Effector memory CD8-positive, alpha-beta T cell (primary cell): ENCODE measurements at regions not wholly inside any gene's neighbourhood (a gene's known extent, or its start where the extent isn't known, plus 50 kb on each side); places are given as distances from the start of the nearest gene placed in this dataset.
A peak's percentile ranks its signal among the peaks of the same experiment; 100 is the strongest.
"Not testable (repeated sequence)": the region's sequence is repeated elsewhere in the genome, so short reads cannot be mapped to it uniquely, and the experiment has no call there.

Experiments
- ATAC-seq: fragments of 150-1000 bp; cut with Tn5 transposase; replicated peaks from 2 replicates; pipeline ENCODE4 v1.10.0; 2021; ENCODE audit warnings: mild to moderate bottlenecking, moderate library complexity
- DNase-seq, 3 experiments: peaks; one replicate each; pipeline ENCODE4 v3.0.0; 2021
- H3K27ac Mint-ChIP-seq, 2 donors: one replicate each; pipeline ENCODE4 v1.8.0; 2022; ENCODE audit warnings: mild to moderate bottlenecking in 2 of 2, mixed read lengths in 2 of 2, moderate library complexity in 2 of 2
- H3K27me3 Mint-ChIP-seq, 2 donors: one replicate each; pipeline ENCODE4 v1.8.0; 2022; ENCODE audit warnings: mixed read lengths in 2 of 2
- H3K36me3 Mint-ChIP-seq: one replicate; pipeline ENCODE4 v1.8.0; 2022; ENCODE audit warnings: mild to moderate bottlenecking, moderate library complexity, mixed read lengths; ENCODE audit not compliant: insufficient read depth
- H3K4me1 Mint-ChIP-seq, 2 donors: one replicate each; pipeline ENCODE4 v1.8.0; 2022; ENCODE audit warnings: low read depth in 2 of 2, mixed read lengths in 2 of 2
- H3K4me3 Mint-ChIP-seq, 2 donors: one replicate each; pipeline ENCODE4 v1.8.0; 2022; ENCODE audit warnings: mild to moderate bottlenecking in 2 of 2, mixed read lengths in 2 of 2, moderate library complexity in 2 of 2
- H3K9me3 Mint-ChIP-seq, 2 donors: one replicate each; pipeline ENCODE4 v1.8.0; 2022; ENCODE audit warnings: mixed read lengths in 2 of 2

- peak overlapping the region in 1 of 2 donors; percentile 27 for H3K27ac Mint-ChIP-seq
- no peak overlapping the region for H3K4me3 Mint-ChIP-seq
- H3K9me3 Mint-ChIP-seq = peaks cover 0 to 6% of the 10 kb centered on the region in 2 donors
- ATAC-seq (no peak), DNase-seq (no peak)
- H3K36me3 Mint-ChIP-seq = peaks cover 4% of the 10 kb centered on the region
- peaks cover 6 to 7% of the 10 kb centered on the region in 2 donors for H3K27me3 Mint-ChIP-seq
- peaks cover 10% of the 10 kb centered on the region in 2 donors for H3K4me1 Mint-ChIP-seq
These were observed 313.5 kb downstream of the BRD1 start for GRCh38 chr22:49514211-49514610.

GRCh38 chr22:49513358-49513851, 314.3 kb downstream of the BRD1 start:
- peak overlapping the region in 1 of 2 donors; percentile 27 for H3K27ac Mint-ChIP-seq
- ATAC-seq (no peak), DNase-seq (no peak)
- H3K4me3 Mint-ChIP-seq = no peak overlapping the region
- H3K9me3 Mint-ChIP-seq = peaks cover 0 to 6% of the 10 kb centered on the region in 2 donors
- peaks cover 10% of the 10 kb centered on the region in 2 donors for H3K4me1 Mint-ChIP-seq
- H3K27me3 Mint-ChIP-seq = no peaks in the 10 kb centered on the region
- H3K36me3 Mint-ChIP-seq = peaks cover 4% of the 10 kb centered on the region

- ATAC-seq (no peak), DNase-seq (no peak)
- Mint-ChIP-seq H3K36me3 (peaks cover 4% of the 10 kb centered on the region), H3K9me3 (peaks cover 0 to 10% of the 10 kb centered on the region in 2 donors), H3K27me3 (no peaks in the 10 kb centered on the region), H3K4me3 (no peak overlapping the region), H3K27ac (peak overlapping the region; percentile 83 to 95), H3K4me1 (peaks cover 10% of the 10 kb centered on the region in 2 donors)
These were observed 315.0 kb downstream of the BRD1 start for GRCh38 chr22:49512487-49513165.

- Mint-ChIP-seq H3K9me3 (peaks cover 0 to 10% of the 10 kb centered on the region in 2 donors), H3K27ac (peak overlapping the region; percentile 92 to 95), H3K4me3 (peak overlapping the region in 1 of 2 donors; percentile 33), H3K4me1 (peaks cover 10% of the 10 kb centered on the region in 2 donors)
- ATAC-seq (peak; percentile 79), DNase-seq (peak in 2 of 3 experiments; percentile 3 to 5)
- H3K36me3 Mint-ChIP-seq, H3K27me3 Mint-ChIP-seq: not testable (repeated sequence)
These were observed 316.1 kb downstream of the BRD1 start for GRCh38 chr22:49511393-49512189.

GRCh38 chr22:49510718-49511117, 317.0 kb downstream of the BRD1 start:
- no peak for DNase-seq
- Mint-ChIP-seq H3K9me3 (peaks cover 0 to 10% of the 10 kb centered on the region in 2 donors), H3K36me3 (peaks cover 4% of the 10 kb centered on the region), H3K27ac (peak overlapping the region; percentile 92 to 95), H3K27me3 (no peaks in the 10 kb centered on the region), H3K4me1 (peaks cover 8 to 10% of the 10 kb centered on the region in 2 donors), H3K4me3 (no peak overlapping the region)
- no peak for ATAC-seq

GRCh38 chr22:49509016-49509415, 318.7 kb downstream of the BRD1 start:
- H3K4me1 Mint-ChIP-seq = peaks cover 5 to 10% of the 10 kb centered on the region in 2 donors
- H3K27ac Mint-ChIP-seq = no peak overlapping the region

GRCh38 chr22:49508561-49508960, 319.1 kb downstream of the BRD1 start:
- Mint-ChIP-seq H3K36me3 (peaks cover 4% of the 10 kb centered on the region), H3K27ac (no peak overlapping the region), H3K4me3 (no peak overlapping the region), H3K27me3 (no peaks in the 10 kb centered on the region), H3K9me3 (peaks cover 0 to 10% of the 10 kb centered on the region in 2 donors), H3K4me1 (peaks cover 5 to 10% of the 10 kb centered on the region in 2 donors)
- no peak for ATAC-seq
- no peak for DNase-seq

More at GRCh38 chr22:49509016-49509415, 318.7 kb downstream of the BRD1 start:
- Mint-ChIP-seq H3K27me3 (no peaks in the 10 kb centered on the region), H3K9me3 (peaks cover 0 to 10% of the 10 kb centered on the region in 2 donors), H3K4me3 (no peak overlapping the region), H3K36me3 (peaks cover 4% of the 10 kb centered on the region)
- ATAC-seq (no peak), DNase-seq (no peak)

- no peak for ATAC-seq
- Mint-ChIP-seq H3K36me3 (peaks cover 4% of the 10 kb centered on the region), H3K27ac (no peak overlapping the region)
These were observed 319.9 kb downstream of the BRD1 start for GRCh38 chr22:49507607-49508292.

GRCh38 chr22:49506010-49506400, 321.7 kb downstream of the BRD1 start:
- H3K4me3 Mint-ChIP-seq = no peak overlapping the region
- ATAC-seq (no peak), DNase-seq (no peak)
- no peak overlapping the region for H3K27ac Mint-ChIP-seq
- peaks cover 1 to 3% of the 10 kb centered on the region in 2 donors for H3K4me1 Mint-ChIP-seq
- H3K9me3 Mint-ChIP-seq = peaks cover 0 to 10% of the 10 kb centered on the region in 2 donors
- no peaks in the 10 kb centered on the region for H3K36me3 Mint-ChIP-seq
- H3K27me3 Mint-ChIP-seq = no peaks in the 10 kb centered on the region

More at GRCh38 chr22:49507607-49508292, 319.9 kb downstream of the BRD1 start:
- no peaks in the 10 kb centered on the region for H3K27me3 Mint-ChIP-seq
- H3K9me3 Mint-ChIP-seq = peaks cover 0 to 10% of the 10 kb centered on the region in 2 donors
- no peak for DNase-seq
- no peak overlapping the region for H3K4me3 Mint-ChIP-seq
- peaks cover 5 to 10% of the 10 kb centered on the region in 2 donors for H3K4me1 Mint-ChIP-seq

GRCh38 chr22:49505337-49506009, 322.2 kb downstream of the BRD1 start:
- no peak for DNase-seq
- peaks cover 0 to 8% of the 10 kb centered on the region in 2 donors for H3K9me3 Mint-ChIP-seq
- H3K27me3 Mint-ChIP-seq = no peaks in the 10 kb centered on the region
- no peak overlapping the region for H3K4me3 Mint-ChIP-seq
- H3K27ac Mint-ChIP-seq = no peak overlapping the region
- no peaks in the 10 kb centered on the region for H3K36me3 Mint-ChIP-seq
- no peak for ATAC-seq
- H3K4me1 Mint-ChIP-seq = no peaks in the 10 kb centered on the region

GRCh38 chr22:49503896-49504521, 323.7 kb downstream of the BRD1 start:
- no peak for DNase-seq
- Mint-ChIP-seq H3K36me3 (no peaks in the 10 kb centered on the region), H3K27me3 (no peaks in the 10 kb centered on the region), H3K4me3 (no peak overlapping the region), H3K4me1 (no peaks in the 10 kb centered on the region), H3K9me3 (peaks cover 0 to 4% of the 10 kb centered on the region in 2 donors), H3K27ac (no peak overlapping the region)
- no peak for ATAC-seq

- no peaks in the 10 kb centered on the region for H3K36me3 Mint-ChIP-seq
- ATAC-seq (no peak), DNase-seq (no peak)
- H3K4me3 Mint-ChIP-seq = no peak overlapping the region
- no peaks in the 10 kb centered on the region for H3K4me1 Mint-ChIP-seq
- no peak overlapping the region for H3K27ac Mint-ChIP-seq
- H3K9me3 Mint-ChIP-seq = peaks cover 0 to 4% of the 10 kb centered on the region in 2 donors
- H3K27me3 Mint-ChIP-seq = no peaks in the 10 kb centered on the region
These were observed 324.4 kb downstream of the BRD1 start for GRCh38 chr22:49503321-49503720.
